GM12864 (cell line): ENCODE measurements at regions not wholly inside any gene's neighbourhood (a gene's known extent, or its start where the extent isn't known, plus 50 kb on each side); places are given as distances from the start of the nearest gene placed in this dataset.

Experiments used
- DNase-seq: peaks from one replicate; pipeline ENCODE4 v3.0.0-alpha.2; 2011; ENCODE audit warnings: low read depth
- H3K4me3 ChIP-seq: 2 replicates; pipeline ENCODE4 v1.5.1; 2011; ENCODE audit warnings: mild to moderate bottlenecking, low read depth, low read length, control low read depth
- CTCF ChIP-seq: IDR thresholded peaks from 2 replicates; pipeline ENCODE4 v1.5.1; 2011; ENCODE audit warnings: low read depth, mild to moderate bottlenecking, moderate library complexity, low read length, control low read depth, inconsistent platforms; ENCODE audit errors: missing control alignments

GRCh38 chr3:14258906-14259904 lies 80.6 kb downstream of the LSM3 start:
- no peak for TF ChIP-seq CTCF
- no peak for DNase-seq
- no peak overlapping the region for H3K4me3 ChIP-seq

- H3K4me3 ChIP-seq = no peak overlapping the region
- no peak for DNase-seq
- TF ChIP-seq CTCF = no peak
These were observed 81.8 kb downstream of the LSM3 start for GRCh38 chr3:14260463-14260862.

- peak; percentile 40 for DNase-seq
- TF ChIP-seq CTCF = peak; percentile 93
- H3K4me3 ChIP-seq = no peak overlapping the region
These were observed 82.6 kb downstream of the LSM3 start for GRCh38 chr3:14261229-14261628.

- TF ChIP-seq CTCF = no peak
- no peak for DNase-seq
These were observed 83.6 kb downstream of the LSM3 start for GRCh38 chr3:14262212-14262611.

GRCh38 chr3:14262867-14263266 lies 84.2 kb downstream of the LSM3 start:
- TF ChIP-seq CTCF = no peak
- no peak for DNase-seq
- H3K4me3 ChIP-seq = no peak overlapping the region

More at GRCh38 chr3:14262212-14262611, 83.6 kb downstream of the LSM3 start:
- no peak overlapping the region for H3K4me3 ChIP-seq

- no peak for DNase-seq
- TF ChIP-seq CTCF = no peak
These were observed 84.8 kb downstream of the LSM3 start for GRCh38 chr3:14263317-14264005.

More at GRCh38 chr3:14263317-14264005, 84.8 kb downstream of the LSM3 start:
- no peak overlapping the region for H3K4me3 ChIP-seq
